Adipocyte (in vitro differentiated cells): ENCODE measurements at regions not wholly inside any gene's neighbourhood (a gene's known extent, or its start where the extent isn't known, plus 50 kb on each side); places are given as distances from the start of the nearest gene placed in this dataset.

ENCODE experiments used
- DNase-seq: peaks from one replicate; pipeline ENCODE4 v3.0.0-alpha.2; 2015; ENCODE audit warnings: low read depth
- H3K27me3 ChIP-seq: replicated peaks from 2 replicates; pipeline ENCODE4 v1.7.0; 2013; ENCODE audit warnings: mild to moderate bottlenecking, low read length, moderate library complexity; ENCODE audit not compliant: control insufficient read depth, insufficient read depth
- H3K36me3 ChIP-seq: 2 replicates; pipeline ENCODE4 v1.7.0; 2013; ENCODE audit warnings: low read length, mild to moderate bottlenecking, moderate library complexity; ENCODE audit not compliant: control insufficient read depth, insufficient read depth, severe bottlenecking
- H3K4me1 ChIP-seq: 2 replicates; pipeline ENCODE4 v1.7.0; 2013; ENCODE audit warnings: mild to moderate bottlenecking, low read length, moderate library complexity; ENCODE audit not compliant: control insufficient read depth, insufficient read depth
- H3K4me3 ChIP-seq: 2 replicates; pipeline ENCODE4 v1.7.0; 2013; ENCODE audit warnings: mild to moderate bottlenecking, low read length, moderate library complexity
- H3K9ac ChIP-seq: 2 replicates; pipeline ENCODE4 v1.7.0; 2013; ENCODE audit warnings: mild to moderate bottlenecking, low read length, moderate library complexity
- H3K9me3 ChIP-seq: 2 replicates; pipeline ENCODE4 v1.7.0; 2013; ENCODE audit warnings: mild to moderate bottlenecking, low read length, moderate library complexity; ENCODE audit not compliant: control insufficient read depth

DNA sequence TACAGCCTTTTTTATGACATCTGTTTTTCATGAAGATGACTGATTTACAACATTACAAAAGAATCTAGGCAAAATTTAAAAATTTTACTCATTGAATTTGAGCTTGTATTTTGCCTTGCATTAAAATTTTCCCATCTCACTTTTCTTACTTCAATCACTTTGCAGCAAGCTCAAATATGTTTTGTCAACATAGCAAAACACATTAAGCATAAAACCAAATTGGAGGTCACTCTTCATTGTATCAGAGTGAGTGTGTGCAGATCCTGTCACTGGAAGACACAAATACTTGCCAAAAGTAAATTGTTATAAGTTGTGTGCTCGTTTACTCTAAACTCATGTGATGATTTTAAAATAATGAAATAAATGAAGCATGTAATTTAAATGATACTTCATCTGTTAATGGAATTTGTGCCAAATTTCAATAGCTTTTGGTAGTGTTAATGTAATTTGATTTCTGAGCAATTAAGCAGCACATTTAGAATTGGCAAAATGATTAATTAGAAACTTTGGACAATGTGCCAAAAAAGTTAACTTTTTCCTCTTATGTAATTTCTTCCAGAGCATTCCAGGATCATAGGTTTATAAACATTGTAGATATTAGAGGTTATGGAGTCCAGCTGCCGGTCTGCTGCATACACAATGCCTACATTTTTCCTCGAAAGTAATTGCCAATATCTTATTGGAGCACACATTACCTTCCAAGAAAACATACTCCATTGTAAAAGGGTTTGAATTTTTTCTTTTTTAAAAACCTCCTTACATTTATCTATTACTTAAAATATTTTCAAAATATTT is 1078.2 kb upstream of the LRRTM3 start:
- no peaks in the 10 kb centered on the region for H3K4me1 ChIP-seq
- no peak overlapping the region for H3K9ac ChIP-seq
- no peak for DNase-seq
- H3K27me3 ChIP-seq: no peaks in the 10 kb centered on the region
- no peaks in the 10 kb centered on the region for H3K36me3 ChIP-seq
- no peaks in the 10 kb centered on the region for H3K9me3 ChIP-seq
- H3K4me3 ChIP-seq: no peak overlapping the region

- no peak overlapping the region for H3K9ac ChIP-seq
- no peak overlapping the region for H3K4me3 ChIP-seq
- DNase-seq: no peak
- no peaks in the 10 kb centered on the region for H3K9me3 ChIP-seq
- no peaks in the 10 kb centered on the region for H3K27me3 ChIP-seq
- no peaks in the 10 kb centered on the region for H3K36me3 ChIP-seq
- no peaks in the 10 kb centered on the region for H3K4me1 ChIP-seq
Measured at GRCh38 chr10:65858841-65859240, 1067.0 kb upstream of the LRRTM3 start.

GRCh38 chr10:65861249-65861648 is 1064.6 kb upstream of the LRRTM3 start:
- Histone ChIP-seq H3K4me1 (no peaks in the 10 kb centered on the region), H3K9ac (no peak overlapping the region), H3K36me3 (no peaks in the 10 kb centered on the region), H3K27me3 (no peaks in the 10 kb centered on the region), H3K4me3 (no peak overlapping the region), H3K9me3 (no peaks in the 10 kb centered on the region)
- DNase-seq: no peak
